Heart right ventricle (tissue), 16 donors: ENCODE measurements at regions not wholly inside any gene's neighbourhood (a gene's known extent, or its start where the extent isn't known, plus 50 kb on each side); places are given as distances from the start of the nearest gene placed in this dataset.

Experiments used
- ATAC-seq, 8 donors: fragments of 200-7000 bp; cut with Tn5 transposase; one replicate each; pipeline ENCODE4 v1.9.1; 2020; ENCODE audit warnings: mild to moderate bottlenecking in 8 of 8, moderate library complexity in 8 of 8, moderate number of reproducible peaks in 1 of 8
- DNase-seq, 2 donors: peaks; one replicate each; pipeline ENCODE4 v3.0.0-alpha.2; 2020
- H3K27ac ChIP-seq, 10 donors: fragments of 200-600 bp; sonication (generic) in 2 of 10; one replicate each; pipeline versions ENCODE4 v1.5.0 to v1.8.0; 2020 to 2022; ENCODE audit warnings: mild to moderate bottlenecking in 3 of 10
- H3K27me3 ChIP-seq, 7 donors: fragments of 200-600 bp; one replicate each; pipeline ENCODE4 v1.8.0; 2021 to 2022; ENCODE audit warnings: mild to moderate bottlenecking in 2 of 7
- H3K36me3 ChIP-seq, 9 donors: fragments of 200-600 bp; sonication (generic) in 1 of 9; one replicate each; pipeline versions ENCODE4 v1.5.0 to v1.8.0; 2020 to 2022; ENCODE audit warnings: mild to moderate bottlenecking in 2 of 9
- H3K4me1 ChIP-seq, 9 donors: fragments of 200-600 bp; sonication (generic) in 1 of 9; one replicate each; pipeline versions ENCODE4 v1.5.0 to v1.8.0; 2020 to 2022; ENCODE audit warnings: mild to moderate bottlenecking in 4 of 9
- H3K4me3 ChIP-seq, 10 donors: fragments of 200-600 bp; sonication (generic) in 2 of 10; one replicate each; pipeline versions ENCODE4 v1.5.0 to v1.8.0; 2020 to 2022; ENCODE audit warnings: mild to moderate bottlenecking in 7 of 10, moderate library complexity in 2 of 10
- H3K9me3 ChIP-seq, 11 donors: fragments of 200-600 bp in 10 of 11; sonication (generic) in 2 of 11; one replicate each; pipeline versions ENCODE4 v1.5.0 to v1.8.0; 2013 to 2022; ENCODE audit warnings: mild to moderate bottlenecking in 2 of 11, control low read depth in 1 of 11, moderate library complexity in 1 of 11
- WGBS, 2 donors: extraction: QIAGEN DNeasy Blood & Tissue Kit; methylation state at CpG; one replicate each; pipeline ENCODE4 v1.1.7; 2013; ENCODE audit warnings: inconsistent platforms in 1 of 2; 5-methylcytosine and 5-hydroxymethylcytosine counted together
- intact Hi-C, 10 donors: fragments of 100-400 bp; cut with DNase I; formaldehyde crosslinking; loops; one replicate each; pipeline versions ENCODE4 v1.11.1 to v1.14.2; 2022
- TF ChIP-seq, protein P1 (sequence below), 9 donors: fragments of 200-600 bp; sonication (generic) in 2 of 9; IDR thresholded peaks; one replicate each; pipeline versions ENCODE4 v1.5.0 to v1.8.0; 2021 to 2022; ENCODE audit warnings: antibody characterized with exemption in 9 of 9, mild to moderate bottlenecking in 5 of 9, moderate library complexity in 1 of 9
- donor health status: Arrhythmogenic right ventricular cardiomyopathy.
- donor health status: ischemic (EF 13 %, LVEDD 7.1; RV severe dilation, severe dysfunction).
- donor health status: healthy with polysubstance abuse.
- donor health status: DM: no; HTN: yes; CAD: no.
- donor health status: DM: no; HTN: no; CAD: no.
- donor health status: ischemic (EF 25% LVEDD 6.9; RV normal size, moderate dysfunction).
- donor health status: ischemic (EF 25% LVEDD 5.7; RV mildly dilated, moderate dysfunction).
- donor health status: healthy.
- donor health status: DM: yes; HTN: yes; CAD: no.
- donor health status: Ischemic cardiomyopathy.
- donor health status: ischemic (EF 35%, LVEDD 5.7; RV mildly dilated, moderate dysfunction).
- donor health status: nonischemic (EF 11% LVEDD 7.7; RV severe dilation, severe dysfunction).
- donor health status: DM: yes; HTN: yes; CAD: no.
- donor health status: PGD.
- donor health status: ischemic (EF 29% LVEDD 5.4; RV normal size, mild dysfunction).
- donor health status: nonischemic (EF 23%, LVEDD 6.1; RV moderate dilation, normal function).

GRCh38 chr22:27501191-27501936 lies 300.2 kb downstream of the MN1 start:
- no peak overlapping the region for H3K27ac ChIP-seq
- H3K27me3 ChIP-seq = peaks cover 0 to 4% (median 0%) of the 10 kb centered on the region in 7 donors
- WGBS, 2 donors = 82 to 87% methylated on average over 9 of the region's 9 CpGs
- ATAC-seq (no peak), DNase-seq (no peak)
- H3K9me3 ChIP-seq = peaks cover 0 to 5% (median 0%) of the 10 kb centered on the region in 11 donors
- no peaks in the 10 kb centered on the region for H3K36me3 ChIP-seq
- H3K4me1 ChIP-seq = peaks cover 0 to 2% (median 0%) of the 10 kb centered on the region in 9 donors
- TF ChIP-seq, protein P1, sequence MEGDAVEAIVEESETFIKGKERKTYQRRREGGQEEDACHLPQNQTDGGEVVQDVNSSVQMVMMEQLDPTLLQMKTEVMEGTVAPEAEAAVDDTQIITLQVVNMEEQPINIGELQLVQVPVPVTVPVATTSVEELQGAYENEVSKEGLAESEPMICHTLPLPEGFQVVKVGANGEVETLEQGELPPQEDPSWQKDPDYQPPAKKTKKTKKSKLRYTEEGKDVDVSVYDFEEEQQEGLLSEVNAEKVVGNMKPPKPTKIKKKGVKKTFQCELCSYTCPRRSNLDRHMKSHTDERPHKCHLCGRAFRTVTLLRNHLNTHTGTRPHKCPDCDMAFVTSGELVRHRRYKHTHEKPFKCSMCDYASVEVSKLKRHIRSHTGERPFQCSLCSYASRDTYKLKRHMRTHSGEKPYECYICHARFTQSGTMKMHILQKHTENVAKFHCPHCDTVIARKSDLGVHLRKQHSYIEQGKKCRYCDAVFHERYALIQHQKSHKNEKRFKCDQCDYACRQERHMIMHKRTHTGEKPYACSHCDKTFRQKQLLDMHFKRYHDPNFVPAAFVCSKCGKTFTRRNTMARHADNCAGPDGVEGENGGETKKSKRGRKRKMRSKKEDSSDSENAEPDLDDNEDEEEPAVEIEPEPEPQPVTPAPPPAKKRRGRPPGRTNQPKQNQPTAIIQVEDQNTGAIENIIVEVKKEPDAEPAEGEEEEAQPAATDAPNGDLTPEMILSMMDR (IDR thresholded peaks at IDR 0.05) = no peak
- H3K4me3 ChIP-seq = no peak overlapping the region
- intact Hi-C loops = no loop called here

DNA sequence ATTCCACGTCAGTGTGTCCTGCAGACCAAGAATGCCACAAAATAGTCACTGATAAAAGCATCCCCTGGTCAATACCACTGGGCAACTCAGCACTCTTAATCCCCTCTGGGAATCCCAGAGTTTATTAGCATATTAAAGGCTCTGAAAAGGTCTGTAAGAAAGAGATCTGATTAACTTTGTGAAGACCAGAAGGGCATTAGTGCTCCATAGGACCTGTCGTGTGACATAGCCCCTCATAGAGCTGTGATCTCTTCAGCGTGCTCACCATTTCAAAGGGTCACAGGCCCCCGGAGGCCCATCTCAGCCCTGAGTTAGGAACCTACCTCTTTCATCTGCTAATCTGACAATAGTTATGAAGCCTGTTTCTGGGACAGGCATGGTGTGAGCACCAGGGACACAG lies 299.2 kb downstream of the MN1 start:
- DNase-seq (no peak), ATAC-seq (no peak)
- Histone ChIP-seq H3K36me3 (no peaks in the 10 kb centered on the region), H3K27ac (no peak overlapping the region), H3K4me1 (peaks cover 0 to 8% (median 0%) of the 10 kb centered on the region in 9 donors), H3K9me3 (peaks cover 0 to 5% (median 0%) of the 10 kb centered on the region in 11 donors), H3K27me3 (peaks cover 0 to 4% (median 0%) of the 10 kb centered on the region in 7 donors), H3K4me3 (no peak overlapping the region)
- intact Hi-C loops = no loop called here
- WGBS, 2 donors = 88 to 90% methylated on average over 4 of the region's 4 CpGs
- TF ChIP-seq, protein P1 (IDR thresholded peaks at IDR 0.05) = no peak

DNA sequence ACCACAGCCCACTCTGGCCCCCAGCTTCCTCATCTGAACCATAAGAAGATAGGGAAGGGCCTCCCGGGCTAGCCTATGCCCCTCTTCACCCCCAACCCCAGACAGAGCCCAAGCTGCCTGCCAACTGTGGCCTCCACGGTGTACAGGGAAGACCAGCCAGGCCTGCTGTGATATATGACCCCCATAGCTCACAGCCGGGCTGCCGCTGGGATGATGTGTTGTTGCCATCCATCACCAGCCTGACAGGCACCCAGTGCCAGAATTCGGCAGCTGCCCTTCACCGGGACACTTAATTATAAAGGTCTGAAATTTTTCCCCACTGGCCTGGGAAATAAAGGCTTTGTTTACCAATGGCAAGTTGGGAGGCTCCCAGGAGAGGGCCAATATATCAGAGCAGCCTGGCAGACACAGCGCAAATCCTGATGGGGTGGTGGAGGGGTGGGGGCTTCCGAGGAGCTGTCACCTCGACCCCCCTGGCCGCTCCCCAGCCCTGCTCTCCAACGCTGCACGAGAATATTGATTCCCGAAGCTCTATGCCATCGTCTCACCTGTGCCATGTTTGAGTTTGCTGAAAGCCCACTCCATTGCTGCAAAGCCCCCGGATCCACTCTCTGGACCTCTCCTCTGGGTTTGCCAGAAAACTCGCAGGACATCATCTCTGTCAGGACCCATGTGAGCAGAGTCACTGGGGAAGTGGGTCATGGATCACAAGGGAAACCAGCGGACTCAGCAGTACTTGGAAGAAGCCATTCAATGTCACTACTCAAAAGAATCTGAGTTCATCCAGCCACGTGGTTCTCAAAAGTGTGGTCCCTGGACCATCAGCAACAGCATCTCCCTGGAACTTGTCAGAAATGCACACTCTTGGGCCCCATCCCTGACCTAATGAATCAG lies 296.9 kb downstream of the MN1 start:
- 79 to 82% methylated on average over 18 of the region's 18 CpGs for WGBS, 2 donors
- DNase-seq = no peak
- H3K36me3 ChIP-seq = no peaks in the 10 kb centered on the region
- no peak for ATAC-seq
- H3K4me3 ChIP-seq = no peak overlapping the region
- TF ChIP-seq, protein P1 (IDR thresholded peaks at IDR 0.05) = no peak
- intact Hi-C loops = no loop called here
- H3K4me1 ChIP-seq = peaks cover 0 to 8% (median 0%) of the 10 kb centered on the region in 9 donors
- H3K27ac ChIP-seq = no peak overlapping the region
- peaks cover 0 to 11% (median 0%) of the 10 kb centered on the region in 11 donors for H3K9me3 ChIP-seq
- H3K27me3 ChIP-seq = peaks cover 0 to 4% (median 0%) of the 10 kb centered on the region in 7 donors

- Histone ChIP-seq H3K4me3 (no peak overlapping the region), H3K4me1 (peaks cover 0 to 15% (median 6%) of the 10 kb centered on the region in 9 donors), H3K27me3 (peaks cover 0 to 4% (median 0%) of the 10 kb centered on the region in 7 donors), H3K36me3 (no peaks in the 10 kb centered on the region), H3K9me3 (peaks cover 0 to 11% (median 0%) of the 10 kb centered on the region in 11 donors), H3K27ac (no peak overlapping the region)
- 44 to 47% methylated on average over 2 of the region's 2 CpGs for WGBS, 2 donors
- ATAC-seq (peak in 2 of 8 donors; percentile 14 to 26), DNase-seq (no peak)
- intact Hi-C loops = no loop called here
- TF ChIP-seq, protein P1 (IDR thresholded peaks at IDR 0.05) = no peak
Measured at GRCh38 chr22:27507111-27507611, 294.4 kb downstream of the MN1 start.
